ENCODE measurements at regions not wholly inside any gene's neighbourhood (a gene's known extent, or its start where the extent isn't known, plus 50 kb on each side); places are given as distances from the start of the nearest gene placed in this dataset.

DNA sequence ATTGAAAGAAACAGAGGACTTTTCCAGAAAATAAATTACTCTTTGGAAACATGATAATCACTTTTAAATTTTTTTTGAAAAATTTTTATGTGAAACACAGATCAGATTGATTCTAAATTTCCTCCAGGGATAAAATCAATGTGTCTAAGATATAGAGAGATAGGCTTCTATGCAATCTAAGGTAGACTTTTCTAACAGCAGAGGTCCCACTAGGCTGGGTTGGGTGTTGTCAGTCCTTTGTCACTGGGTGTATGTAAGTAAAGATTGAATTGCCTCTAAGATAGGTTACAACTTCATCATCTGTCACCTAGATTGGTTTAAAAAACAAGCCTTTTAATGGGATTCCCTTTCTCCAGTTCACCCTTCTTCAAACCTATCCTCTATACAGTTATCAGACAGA lies 449.9 kb downstream of the DHX35 start:
- TF ChIP-seq YY1 (tag by site-specific recombination; IDR thresholded peaks at IDR 0.05) (no peak), RBAK (tag by site-specific recombination; IDR thresholded peaks at IDR 0.05) (no peak), ZSCAN4 (tag by site-specific recombination; IDR thresholded peaks at IDR 0.05) (no peak), AEBP2 (tag by site-specific recombination; IDR thresholded peaks at IDR 0.05; ENCODE audit: borderline replicate concordance) (no peak), ZNF302 (tag by site-specific recombination; IDR thresholded peaks at IDR 0.05; ENCODE audit: low read depth) (no peak)

All from HEK293 (cell line).